HepG2 (cell line): ENCODE measurements at regions not wholly inside any gene's neighbourhood (a gene's known extent, or its start where the extent isn't known, plus 50 kb on each side); places are given as distances from the start of the nearest gene placed in this dataset.
"Not testable (repeated sequence)": the region's sequence is repeated elsewhere in the genome, so short reads cannot be mapped to it uniquely, and the experiment has no call there.

ENCODE experiments used
- ATAC-seq: fragments of 200-7000 bp; cut with Tn5 transposase; 3 replicates; pipeline ENCODE4 v1.9.1; 2020; ENCODE audit warnings: mild to moderate bottlenecking, moderate library complexity
- BruUV-seq: library from RNA; stranded (reverse); fragments of 400-500 nt; replicated peaks from 2 replicates; lab custom pipeline; 2021; lab: Mats Ljungman, UMichigan
- CTCF ChIA-PET: fragments of 300-600 bp; formaldehyde crosslinking; extraction: SDS; loops from one replicate; lab custom pipeline; 2021; ENCODE audit warnings: low total read pairs, inconsistent platforms, low intra/inter-chr PET ratio; lab: Yijun Ruan, JAX
- POLR2A ChIA-PET: fragments of 350-600 bp; sonication (Branson Sonifier 250); formaldehyde crosslinking; loops from one replicate; lab custom pipeline; 2020; ENCODE audit warnings: antibody characterized with exemption, inconsistent platforms; lab: Yijun Ruan, JAX
- DNase-seq: peaks from one replicate; pipeline ENCODE4 v3.0.0-alpha.2; 2015; ENCODE audit warnings: low spot score
- FAIRE-seq: peaks from 3 replicates; lab custom pipeline; 2011; peaks lifted over from hg19 to GRCh38; lab: Jason Lieb, UNC
- H2AFZ ChIP-seq: one replicate; pipeline ENCODE4 v1.6.1; 2011; ENCODE audit warnings: low read length, inconsistent platforms
- H3K27ac ChIP-seq: fragments of 300-600 bp; 3 replicates; pipeline ENCODE4 v1.8.0; 2011; ENCODE audit warnings: mixed run types, mild to moderate bottlenecking, mixed read lengths, low read length, inconsistent platforms; ENCODE audit not compliant: insufficient read depth; ENCODE audit errors: extremely low read length
- H3K27me3 ChIP-seq, 2 experiments: fragments of 200-600 bp in 1 of 2; 2 replicates in 1 of 2; 3 replicates in 1 of 2; pipeline versions ENCODE4 v1.6.0 to v1.8.0; 2011; ENCODE audit warnings: low read length in 2 of 2, mild to moderate bottlenecking in 2 of 2, moderate library complexity in 2 of 2, inconsistent platforms in 1 of 2; ENCODE audit not compliant: insufficient read depth in 2 of 2, control insufficient read depth in 1 of 2
- H3K36me3 ChIP-seq, 2 experiments: fragments of 200-600 bp in 1 of 2; replicated peaks in 1 of 2; 2 replicates in 1 of 2; 3 replicates in 1 of 2; pipeline versions ENCODE4 v1.5.1 to v1.8.0; 2011; ENCODE audit warnings: low read length in 2 of 2, inconsistent platforms in 1 of 2; ENCODE audit not compliant: insufficient read depth in 2 of 2, control insufficient read depth in 1 of 2
- H3K4me1 ChIP-seq: 2 replicates; pipeline ENCODE4 v1.5.1; 2012; ENCODE audit warnings: low read length, inconsistent platforms; ENCODE audit not compliant: insufficient read depth
- H3K4me2 ChIP-seq: 2 replicates; pipeline ENCODE4 v1.6.0; 2011; ENCODE audit warnings: low read depth, low read length, inconsistent platforms
- H3K4me3 ChIP-seq, 3 experiments: fragments of 200-600 bp in 1 of 3; sonication (generic), shearing (Covaris generic) in 1 of 3; replicated peaks in 1 of 3; 2 replicates each; pipeline ENCODE4 v1.5.1; 2011 to 2016; ENCODE audit warnings: low read length in 3 of 3, inconsistent platforms in 2 of 3, low read depth in 2 of 3, mild to moderate bottlenecking in 2 of 3, control low read depth in 1 of 3, mixed read lengths in 1 of 3; ENCODE audit not compliant: insufficient read depth in 1 of 3
- H3K79me2 ChIP-seq: one replicate; pipeline ENCODE4 v1.6.1; 2011; ENCODE audit warnings: low read length, inconsistent platforms; ENCODE audit not compliant: insufficient read depth
- H3K9ac ChIP-seq: 2 replicates; pipeline ENCODE4 v1.6.0; 2011; ENCODE audit warnings: mild to moderate bottlenecking, low read depth, low read length, inconsistent platforms; ENCODE audit not compliant: insufficient read depth
- H3K9me3 ChIP-seq: 2 replicates; pipeline ENCODE4 v1.5.1; 2012; ENCODE audit warnings: mild to moderate bottlenecking, low read length
- H4K20me1 ChIP-seq: 2 replicates; pipeline ENCODE4 v1.6.0; 2011; ENCODE audit warnings: inconsistent platforms, mild to moderate bottlenecking, low read length, moderate library complexity; ENCODE audit not compliant: insufficient read depth
- CCDC6 ChIP-seq: sonication (generic); formaldehyde crosslinking; IDR thresholded peaks from 2 replicates; pipeline ENCODE4 v1.8.1; 2022; ENCODE audit warnings: mild to moderate bottlenecking, missing genetic modification reagents, moderate library complexity
- LCORL ChIP-seq, 2 experiments: fragments of 450-650 bp in 1 of 2; sonication (generic) in 1 of 2; formaldehyde crosslinking in 1 of 2; IDR thresholded peaks; 2 replicates each; pipeline versions ENCODE4 v1.5.0 to v1.6.1; 2017 to 2020; ENCODE audit warnings: antibody characterized with exemption in 1 of 2, missing genetic modification reagents in 1 of 2
- TBX2 ChIP-seq: sonication (generic); formaldehyde crosslinking; IDR thresholded peaks from 2 replicates; pipeline ENCODE4 v1.5.0; 2020; ENCODE audit warnings: missing genetic modification reagents, mild to moderate bottlenecking, borderline replicate concordance
- ZBTB3 ChIP-seq: sonication (generic); formaldehyde crosslinking; IDR thresholded peaks from 2 replicates; pipeline ENCODE4 v1.4.0; 2020; ENCODE audit warnings: low read depth, mild to moderate bottlenecking, moderate library complexity, missing genetic modification reagents, borderline replicate concordance
- ZNF746 ChIP-seq: sonication (generic); formaldehyde crosslinking; IDR thresholded peaks from 2 replicates; pipeline ENCODE4 v1.8.0; 2022; ENCODE audit warnings: mild to moderate bottlenecking, missing genetic modification reagents
- WGBS: methylation state at CpG from one replicate; pipeline ENCODE4 v1.1.6; 2017; ENCODE audit warnings: low lambda C conversion rate; 5-methylcytosine and 5-hydroxymethylcytosine counted together
- in situ Hi-C: cut with HindIII; loops from 2 replicates; pipeline ENCODE4 v1.10.0; 2017; ENCODE audit warnings: low pct_unique_long_range_greater_than_20kb; ENCODE audit not compliant: extremely low pct_ligation_motif_present
- intact Hi-C: fragments of 100-400 bp; cut with micrococcal nuclease; formaldehyde crosslinking; loops from one replicate; pipeline ENCODE4 v1.10.0; 2022; ENCODE audit not compliant: unreplicated experiment
- TF ChIP-seq, protein P1 (sequence below): sonication (generic); formaldehyde crosslinking; IDR thresholded peaks from 2 replicates; pipeline ENCODE4 v1.4.0; 2020; ENCODE audit warnings: mild to moderate bottlenecking, missing genetic modification reagents
- TF ChIP-seq, protein P2 (sequence below): sonication (generic); formaldehyde crosslinking; IDR thresholded peaks from 2 replicates; pipeline ENCODE4 v1.5.1; 2020; ENCODE audit warnings: missing genetic modification reagents, mild to moderate bottlenecking, borderline replicate concordance
- TF ChIP-seq, protein P3 (sequence below), 2 experiments: fragments of 450-650 bp in 1 of 2; sonication (generic) in 1 of 2; formaldehyde crosslinking; IDR thresholded peaks; 2 replicates each; pipeline versions ENCODE4 v1.5.0 to v1.8.0; 2020 to 2022; ENCODE audit warnings: mild to moderate bottlenecking in 1 of 2, missing genetic modification reagents in 1 of 2

DNA sequence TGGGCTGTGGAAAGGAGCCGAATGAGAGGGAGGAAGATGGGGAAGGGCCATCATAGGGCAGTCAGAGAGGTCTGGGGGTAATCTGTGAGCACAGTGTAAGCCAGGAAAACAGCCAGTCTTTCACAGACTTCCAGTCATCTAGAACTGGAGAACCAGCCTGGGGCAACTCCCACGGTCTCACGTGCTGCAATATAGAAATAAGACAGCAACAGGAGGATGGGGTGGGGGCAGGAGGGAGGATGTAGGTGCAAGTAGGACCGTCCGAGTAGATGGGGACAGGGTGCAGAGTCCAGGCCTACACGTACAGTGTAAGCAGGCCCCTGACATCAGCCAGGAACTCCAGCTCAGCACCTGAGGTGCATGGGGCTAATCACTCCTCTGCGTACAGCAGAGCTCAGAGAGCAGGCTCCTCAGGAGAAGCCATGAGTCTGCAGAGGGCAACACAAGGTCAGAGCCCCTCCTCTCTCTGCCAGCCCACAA is 58.2 kb upstream of the TNFAIP3 start (continued):
- TF ChIP-seq ZNF746 (CRISPR knock-in tag) (no peak; the same call in 1 of the 2 replicates), CCDC6 (CRISPR knock-in tag) (no peak)

DNA sequence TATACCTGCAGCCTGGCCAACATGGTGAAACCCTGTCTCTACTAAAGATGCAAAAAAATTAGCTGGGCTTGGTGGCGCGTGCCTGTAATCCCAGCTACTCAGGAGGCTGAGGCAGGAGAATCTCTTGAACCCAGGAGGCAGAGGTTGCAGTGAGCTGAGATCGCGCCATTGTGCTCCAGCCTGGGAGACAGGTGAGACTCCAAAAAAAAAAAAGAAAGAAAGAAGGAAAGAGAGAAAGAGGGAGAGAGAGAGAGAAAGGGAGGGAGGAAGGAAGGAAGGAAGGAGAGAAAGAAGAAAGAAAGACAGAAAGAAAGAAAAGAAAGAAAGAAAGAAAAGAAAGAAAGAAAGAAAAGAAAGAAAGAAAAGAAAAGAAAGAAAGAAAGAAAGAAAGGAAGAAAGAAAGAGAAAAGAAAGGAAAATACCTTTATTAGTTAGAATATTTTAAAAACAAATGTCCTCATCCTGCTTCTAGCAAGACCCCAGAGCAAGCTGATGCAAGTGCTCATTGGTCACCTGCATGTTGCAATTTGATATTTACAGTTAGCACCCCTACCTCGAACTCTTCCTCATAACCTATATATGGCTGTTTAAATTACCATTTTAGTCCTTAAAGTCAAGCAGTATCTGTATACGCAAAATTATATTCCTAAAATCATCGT is 57.0 kb upstream of the TNFAIP3 start:
- BruUV-seq; ATAC-seq; H3K79me2 ChIP-seq; H3K9me3 ChIP-seq; H4K20me1 ChIP-seq; FAIRE-seq; H3K27me3 ChIP-seq; DNase-seq; H3K36me3 ChIP-seq; CTCF ChIA-PET; H3K4me3 ChIP-seq; H2AFZ ChIP-seq; TF ChIP-seq LCORL (CRISPR knock-in tag; IDR thresholded peaks at IDR 0.05): not testable (repeated sequence)
- Histone ChIP-seq H3K27ac (peak overlapping the region; percentile 67), H3K4me2 (peak overlapping the region; percentile 61; the same call in 1 of the 2 replicates), H3K4me1 (peaks cover 65% of the 10 kb centered on the region), H3K9ac (0 out of 2 replicates have a peak overlapping the region, but pooled peaks have one; percentile 55)
- POLR2A ChIA-PET: interaction anchor here (1.1 to 4.6 kb wide), 7 partner anchors 10 to 102 kb away, joined by 3 to 27 read pairs (median 7); partner anchors contain the start of gene TNFAIP3
- in situ Hi-C loops: loop anchor here (5.0 to 10.0 kb wide), 2 partner anchors 55 to 103 kb away; partner anchors contain the start of gene TNFAIP3
- intact Hi-C loops: loop anchor here (2.0 to 10.0 kb wide), 2 partner anchors 57 to 135 kb away; partner anchors contain the start of gene TNFAIP3
- WGBS: 91% methylated on average over 7 of the region's 7 CpGs
- peak; percentile 1; the same call in 1 of the 2 replicates for TF ChIP-seq TBX2 (CRISPR knock-in tag)
- TF ChIP-seq, protein P1, sequence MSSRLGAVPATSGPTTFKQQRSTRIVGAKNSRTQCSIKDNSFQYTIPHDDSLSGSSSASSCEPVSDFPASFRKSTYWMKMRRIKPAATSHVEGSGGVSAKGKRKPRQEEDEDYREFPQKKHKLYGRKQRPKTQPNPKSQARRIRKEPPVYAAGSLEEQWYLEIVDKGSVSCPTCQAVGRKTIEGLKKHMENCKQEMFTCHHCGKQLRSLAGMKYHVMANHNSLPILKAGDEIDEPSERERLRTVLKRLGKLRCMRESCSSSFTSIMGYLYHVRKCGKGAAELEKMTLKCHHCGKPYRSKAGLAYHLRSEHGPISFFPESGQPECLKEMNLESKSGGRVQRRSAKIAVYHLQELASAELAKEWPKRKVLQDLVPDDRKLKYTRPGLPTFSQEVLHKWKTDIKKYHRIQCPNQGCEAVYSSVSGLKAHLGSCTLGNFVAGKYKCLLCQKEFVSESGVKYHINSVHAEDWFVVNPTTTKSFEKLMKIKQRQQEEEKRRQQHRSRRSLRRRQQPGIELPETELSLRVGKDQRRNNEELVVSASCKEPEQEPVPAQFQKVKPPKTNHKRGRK (CRISPR knock-in tag): peak; percentile 97
- TF ChIP-seq, protein P2, sequence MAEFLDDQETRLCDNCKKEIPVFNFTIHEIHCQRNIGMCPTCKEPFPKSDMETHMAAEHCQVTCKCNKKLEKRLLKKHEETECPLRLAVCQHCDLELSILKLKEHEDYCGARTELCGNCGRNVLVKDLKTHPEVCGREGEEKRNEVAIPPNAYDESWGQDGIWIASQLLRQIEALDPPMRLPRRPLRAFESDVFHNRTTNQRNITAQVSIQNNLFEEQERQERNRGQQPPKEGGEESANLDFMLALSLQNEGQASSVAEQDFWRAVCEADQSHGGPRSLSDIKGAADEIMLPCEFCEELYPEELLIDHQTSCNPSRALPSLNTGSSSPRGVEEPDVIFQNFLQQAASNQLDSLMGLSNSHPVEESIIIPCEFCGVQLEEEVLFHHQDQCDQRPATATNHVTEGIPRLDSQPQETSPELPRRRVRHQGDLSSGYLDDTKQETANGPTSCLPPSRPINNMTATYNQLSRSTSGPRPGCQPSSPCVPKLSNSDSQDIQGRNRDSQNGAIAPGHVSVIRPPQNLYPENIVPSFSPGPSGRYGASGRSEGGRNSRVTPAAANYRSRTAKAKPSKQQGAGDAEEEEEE (CRISPR knock-in tag): peak; percentile 27; the same call in 1 of the 2 replicates
- 0 out of 2 replicates have a peak, but pooled peaks have one; percentile 7 for TF ChIP-seq ZBTB3 (CRISPR knock-in tag)
- peak; percentile 6; the same call in 1 of the 2 replicates for TF ChIP-seq LCORL (IDR thresholded peaks at IDR 0.05)
- TF ChIP-seq, protein P3, sequence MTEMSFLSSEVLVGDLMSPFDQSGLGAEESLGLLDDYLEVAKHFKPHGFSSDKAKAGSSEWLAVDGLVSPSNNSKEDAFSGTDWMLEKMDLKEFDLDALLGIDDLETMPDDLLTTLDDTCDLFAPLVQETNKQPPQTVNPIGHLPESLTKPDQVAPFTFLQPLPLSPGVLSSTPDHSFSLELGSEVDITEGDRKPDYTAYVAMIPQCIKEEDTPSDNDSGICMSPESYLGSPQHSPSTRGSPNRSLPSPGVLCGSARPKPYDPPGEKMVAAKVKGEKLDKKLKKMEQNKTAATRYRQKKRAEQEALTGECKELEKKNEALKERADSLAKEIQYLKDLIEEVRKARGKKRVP (CRISPR knock-in tag; IDR thresholded peaks at IDR 0.05): peak in 1 of 2 experiments; percentile 56; a peak in 1 of 4 replicates
